Transverse colon (tissue), 4 donors: ENCODE measurements at regions not wholly inside any gene's neighbourhood (a gene's known extent, or its start where the extent isn't known, plus 50 kb on each side); places are given as distances from the start of the nearest gene placed in this dataset.

Experiments
- POLR2A ChIP-seq: fragments of 450-650 bp; IDR thresholded peaks from one replicate; pipeline ENCODE4 v1.6.1; 2016; ENCODE audit warnings: antibody characterized with exemption, mild to moderate bottlenecking, moderate library complexity
- POLR2AphosphoS5 ChIP-seq, 3 donors: sonication (generic); formaldehyde crosslinking; IDR thresholded peaks; one replicate each; pipeline ENCODE4 v1.6.1; 2016; ENCODE audit warnings: antibody characterized with exemption in 3 of 3
- TF ChIP-seq, protein P1 (sequence below), 5 experiments: fragments of 200-600 bp in 3 of 5; fragments of 450-650 bp in 2 of 5; sonication (generic) in 3 of 5; IDR thresholded peaks; 1 replicate in 2 of 5; 2 replicates in 3 of 5; pipeline ENCODE4 v1.5.1; 2016 to 2017; ENCODE audit warnings: antibody characterized with exemption in 5 of 5, inconsistent platforms in 3 of 5, mild to moderate bottlenecking in 2 of 5, moderate library complexity in 1 of 5

DNA sequence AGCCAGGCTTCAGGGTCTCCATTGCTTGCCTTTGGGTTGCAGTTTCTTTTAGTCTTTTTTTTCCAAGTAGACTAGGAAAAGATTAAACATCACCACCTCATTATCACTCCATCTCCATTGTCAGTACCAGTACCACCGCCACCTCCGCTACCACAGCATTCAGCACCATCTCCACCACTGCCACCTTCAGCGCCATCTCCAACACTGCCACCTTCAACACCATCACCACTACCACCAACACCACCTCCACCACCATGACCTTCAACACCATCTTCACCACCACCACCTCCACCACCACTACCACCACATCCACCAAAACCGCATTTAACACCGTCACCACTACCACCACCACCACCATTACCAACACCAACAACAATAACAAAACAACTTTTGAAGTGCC is 141.5 kb upstream of the MPHOSPH6 start:
- no peak for TF ChIP-seq POLR2A
- no peak for TF ChIP-seq POLR2AphosphoS5 (IDR thresholded peaks at IDR 0.05)
- TF ChIP-seq, protein P1, sequence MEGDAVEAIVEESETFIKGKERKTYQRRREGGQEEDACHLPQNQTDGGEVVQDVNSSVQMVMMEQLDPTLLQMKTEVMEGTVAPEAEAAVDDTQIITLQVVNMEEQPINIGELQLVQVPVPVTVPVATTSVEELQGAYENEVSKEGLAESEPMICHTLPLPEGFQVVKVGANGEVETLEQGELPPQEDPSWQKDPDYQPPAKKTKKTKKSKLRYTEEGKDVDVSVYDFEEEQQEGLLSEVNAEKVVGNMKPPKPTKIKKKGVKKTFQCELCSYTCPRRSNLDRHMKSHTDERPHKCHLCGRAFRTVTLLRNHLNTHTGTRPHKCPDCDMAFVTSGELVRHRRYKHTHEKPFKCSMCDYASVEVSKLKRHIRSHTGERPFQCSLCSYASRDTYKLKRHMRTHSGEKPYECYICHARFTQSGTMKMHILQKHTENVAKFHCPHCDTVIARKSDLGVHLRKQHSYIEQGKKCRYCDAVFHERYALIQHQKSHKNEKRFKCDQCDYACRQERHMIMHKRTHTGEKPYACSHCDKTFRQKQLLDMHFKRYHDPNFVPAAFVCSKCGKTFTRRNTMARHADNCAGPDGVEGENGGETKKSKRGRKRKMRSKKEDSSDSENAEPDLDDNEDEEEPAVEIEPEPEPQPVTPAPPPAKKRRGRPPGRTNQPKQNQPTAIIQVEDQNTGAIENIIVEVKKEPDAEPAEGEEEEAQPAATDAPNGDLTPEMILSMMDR (IDR thresholded peaks at IDR 0.05), result no peak
